ENCODE measurements at regions not wholly inside any gene's neighbourhood (a gene's known extent, or its start where the extent isn't known, plus 50 kb on each side); places are given as distances from the start of the nearest gene placed in this dataset.

DNA sequence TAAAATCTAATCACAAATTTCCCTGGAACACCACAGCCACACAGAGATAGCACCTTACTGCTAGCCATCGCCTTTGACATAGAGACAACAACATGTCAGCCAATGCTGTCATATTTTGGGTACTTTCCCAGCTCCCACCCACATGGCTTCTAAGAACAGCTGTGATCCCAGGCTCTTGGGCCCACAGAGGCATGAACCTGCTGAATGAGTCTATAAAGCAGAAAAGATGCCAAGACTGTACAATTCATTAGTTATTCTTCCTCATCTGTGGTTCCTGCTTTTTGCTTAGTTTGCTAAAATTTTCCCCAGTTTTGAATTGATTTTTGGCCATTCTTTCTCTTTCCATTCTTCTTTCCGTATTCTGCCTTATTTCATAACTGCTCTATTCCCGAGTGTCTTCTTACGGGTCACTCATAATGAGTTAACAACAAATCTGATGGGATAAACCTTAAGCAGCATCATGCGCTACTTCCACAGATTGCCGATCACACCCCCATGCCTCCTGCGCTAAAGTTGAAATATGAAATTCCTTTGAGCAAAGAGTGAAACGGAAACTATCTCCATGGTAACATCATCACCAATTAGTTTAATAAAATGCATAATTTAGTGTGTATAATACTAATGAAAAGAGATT lies 327.3 kb upstream of the HSF2 start (continued):
- no peak for TF ChIP-seq ZKSCAN3 (CRISPR knock-in tag; IDR thresholded peaks at IDR 0.05)

DNA sequence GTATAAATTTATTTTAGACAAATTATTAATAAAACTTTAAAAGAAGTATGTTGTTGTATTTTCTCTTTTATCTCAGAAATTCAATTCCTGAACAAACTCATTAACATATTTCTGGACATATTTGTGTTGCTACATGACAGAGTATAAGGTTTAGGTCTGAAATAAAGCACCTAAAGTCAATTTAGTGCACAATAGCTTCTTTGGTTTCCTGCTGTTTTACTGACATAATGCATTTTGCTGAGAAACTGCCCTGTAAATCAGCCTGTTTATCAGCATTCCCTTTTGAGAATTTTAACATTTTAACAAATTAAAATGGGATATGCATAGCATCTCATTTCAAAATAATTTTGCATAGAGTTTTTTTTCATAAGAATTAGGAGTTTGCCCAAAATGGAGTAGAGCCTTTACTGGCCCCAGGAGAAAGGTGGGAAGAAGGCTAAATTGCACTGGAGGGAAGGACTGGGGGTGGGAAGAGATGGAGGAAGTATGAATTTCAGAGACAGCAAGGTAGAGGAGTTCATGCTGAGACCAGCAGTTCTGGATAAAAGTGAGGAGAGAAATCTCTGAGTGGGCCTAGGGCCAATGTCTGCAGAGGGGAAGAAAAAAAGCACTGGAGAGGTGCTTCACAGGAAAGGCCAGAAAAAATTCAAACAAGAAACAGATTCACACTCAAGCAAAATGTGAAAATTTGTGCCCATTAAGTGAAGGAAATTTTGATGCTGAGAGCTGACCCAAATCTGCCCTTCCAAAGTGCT lies 324.2 kb upstream of the HSF2 start:
- H3K4me2 ChIP-seq (ENCODE audit: insufficient read depth, low read length), result no peak overlapping the region
- no peak overlapping the region for H3K9ac ChIP-seq (ENCODE audit: insufficient read depth in 1 of 2, low read depth in 2 of 2, low read length in 2 of 2)
- no peak overlapping the region for H2AFZ ChIP-seq (ENCODE audit: low read depth, low read length)
- no peaks in the 10 kb centered on the region for H3K4me1 ChIP-seq (replicated peaks in 1 of 2; ENCODE audit: control insufficient read depth in 2 of 2, insufficient read depth in 2 of 2, low read length in 2 of 2)
- ATAC-seq, result no peak
- no peaks in the 10 kb centered on the region for H3K9me3 ChIP-seq (replicated peaks; ENCODE audit: control insufficient read depth, insufficient read depth, low read depth, low read length)
- H3K27ac ChIP-seq (ENCODE audit: extremely low read depth, low read depth, low read length), result no peak overlapping the region
- BruUV-seq (replicated peaks), result no TSS peak
- no peaks in the 10 kb centered on the region for H3K36me3 ChIP-seq (ENCODE audit: control insufficient read depth, insufficient read depth, low read length)
- no peaks in the 10 kb centered on the region for H3K79me2 ChIP-seq (ENCODE audit: control insufficient read depth, insufficient read depth, low read length)
- H3K9me1 ChIP-seq (ENCODE audit: control insufficient read depth, insufficient read depth, low read length), result no peaks in the 10 kb centered on the region
- no peak for FAIRE-seq
- CTCF ChIA-PET (ENCODE audit: low intra/inter-chr PET ratio), result no interaction called here
- in situ Hi-C loops (cut with MboI), result no loop called here
- no peaks in the 10 kb centered on the region for H3K27me3 ChIP-seq (ENCODE audit: control insufficient read depth in 2 of 2, insufficient read depth in 2 of 2, low read length in 2 of 2)
- DNase-seq (ENCODE audit: extremely low read depth in 1 of 4, low spot score in 3 of 4), result no peak
- no peak overlapping the region for H3K4me3 ChIP-seq
- POLR2A ChIA-PET, result no interaction called here
- H4K20me1 ChIP-seq (replicated peaks; ENCODE audit: control insufficient read depth, insufficient read depth, low read length), result no peaks in the 10 kb centered on the region
- intact Hi-C loops (cut with micrococcal nuclease), result no loop called here
- no peak for TF ChIP-seq ZNF561 (CRISPR knock-in tag; conservative IDR thresholded peaks at IDR 0.05)
- no peak for TF ChIP-seq L3MBTL2 (IDR thresholded peaks at IDR 0.05)
- no peak for TF ChIP-seq TGIF2 (CRISPR knock-in tag; IDR thresholded peaks at IDR 0.05)
- no peak for TF ChIP-seq RCOR1 (IDR thresholded peaks at IDR 0.05; ENCODE audit: borderline replicate concordance in 1 of 2, low read depth in 2 of 2, low read length in 2 of 2)
- no peak for TF ChIP-seq ZNF263 (CRISPR knock-in tag; IDR thresholded peaks at IDR 0.05; ENCODE audit: borderline replicate concordance)
- no peak for TF ChIP-seq PHTF2 (CRISPR knock-in tag; IDR thresholded peaks at IDR 0.05)
- no peak for TF ChIP-seq HEY1 (CRISPR knock-in tag; IDR thresholded peaks at IDR 0.05; ENCODE audit: borderline replicate concordance)
- TF ChIP-seq CEBPG (CRISPR knock-in tag; IDR thresholded peaks at IDR 0.05), result no peak
- TF ChIP-seq CEBPG (tag; conservative IDR thresholded peaks at IDR 0.05 in 1 of 2, IDR thresholded peaks at IDR 0.05 in 1 of 2), result no peak
- TF ChIP-seq, protein P1, sequence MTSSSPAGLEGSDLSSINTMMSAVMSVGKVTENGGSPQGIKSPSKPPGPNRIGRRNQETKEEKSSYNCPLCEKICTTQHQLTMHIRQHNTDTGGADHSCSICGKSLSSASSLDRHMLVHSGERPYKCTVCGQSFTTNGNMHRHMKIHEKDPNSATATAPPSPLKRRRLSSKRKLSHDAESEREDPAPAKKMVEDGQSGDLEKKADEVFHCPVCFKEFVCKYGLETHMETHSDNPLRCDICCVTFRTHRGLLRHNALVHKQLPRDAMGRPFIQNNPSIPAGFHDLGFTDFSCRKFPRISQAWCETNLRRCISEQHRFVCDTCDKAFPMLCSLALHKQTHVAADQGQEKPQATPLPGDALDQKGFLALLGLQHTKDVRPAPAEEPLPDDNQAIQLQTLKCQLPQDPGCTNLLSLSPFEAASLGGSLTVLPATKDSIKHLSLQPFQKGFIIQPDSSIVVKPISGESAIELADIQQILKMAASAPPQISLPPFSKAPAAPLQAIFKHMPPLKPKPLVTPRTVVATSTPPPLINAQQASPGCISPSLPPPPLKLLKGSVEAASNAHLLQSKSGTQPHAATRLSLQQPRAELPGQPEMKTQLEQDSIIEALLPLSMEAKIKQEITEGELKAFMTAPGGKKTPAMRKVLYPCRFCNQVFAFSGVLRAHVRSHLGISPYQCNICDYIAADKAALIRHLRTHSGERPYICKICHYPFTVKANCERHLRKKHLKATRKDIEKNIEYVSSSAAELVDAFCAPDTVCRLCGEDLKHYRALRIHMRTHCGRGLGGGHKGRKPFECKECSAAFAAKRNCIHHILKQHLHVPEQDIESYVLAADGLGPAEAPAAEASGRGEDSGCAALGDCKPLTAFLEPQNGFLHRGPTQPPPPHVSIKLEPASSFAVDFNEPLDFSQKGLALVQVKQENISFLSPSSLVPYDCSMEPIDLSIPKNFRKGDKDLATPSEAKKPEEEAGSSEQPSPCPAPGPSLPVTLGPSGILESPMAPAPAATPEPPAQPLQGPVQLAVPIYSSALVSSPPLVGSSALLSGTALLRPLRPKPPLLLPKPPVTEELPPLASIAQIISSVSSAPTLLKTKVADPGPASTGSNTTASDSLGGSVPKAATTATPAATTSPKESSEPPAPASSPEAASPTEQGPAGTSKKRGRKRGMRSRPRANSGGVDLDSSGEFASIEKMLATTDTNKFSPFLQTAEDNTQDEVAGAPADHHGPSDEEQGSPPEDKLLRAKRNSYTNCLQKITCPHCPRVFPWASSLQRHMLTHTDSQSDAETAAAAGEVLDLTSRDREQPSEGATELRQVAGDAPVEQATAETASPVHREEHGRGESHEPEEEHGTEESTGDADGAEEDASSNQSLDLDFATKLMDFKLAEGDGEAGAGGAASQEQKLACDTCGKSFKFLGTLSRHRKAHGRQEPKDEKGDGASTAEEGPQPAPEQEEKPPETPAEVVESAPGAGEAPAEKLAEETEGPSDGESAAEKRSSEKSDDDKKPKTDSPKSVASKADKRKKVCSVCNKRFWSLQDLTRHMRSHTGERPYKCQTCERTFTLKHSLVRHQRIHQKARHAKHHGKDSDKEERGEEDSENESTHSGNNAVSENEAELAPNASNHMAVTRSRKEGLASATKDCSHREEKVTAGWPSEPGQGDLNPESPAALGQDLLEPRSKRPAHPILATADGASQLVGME (CRISPR knock-in tag; IDR thresholded peaks at IDR 0.05), result no peak
- no peak for TF ChIP-seq BACH1 (tag; IDR thresholded peaks at IDR 0.05)
- no peak for TF ChIP-seq RNF2 (IDR thresholded peaks at IDR 0.05)
- no peak for TF ChIP-seq HDAC2 (IDR thresholded peaks at IDR 0.05)
- TF ChIP-seq ZEB2 (IDR thresholded peaks at IDR 0.05), result no peak
- no peak for TF ChIP-seq ZNF274 (IDR thresholded peaks at IDR 0.05; ENCODE audit: borderline replicate concordance, low read depth, low read length)

All from K562 (cell line).